Lung (tissue), 11 donors: ENCODE measurements at regions not wholly inside any gene's neighbourhood (a gene's known extent, or its start where the extent isn't known, plus 50 kb on each side); places are given as distances from the start of the nearest gene placed in this dataset.

Experiments
- ATAC-seq: fragments of 200-7000 bp; cut with Tn5 transposase; one replicate; pipeline ENCODE4 v1.9.1; 2020; ENCODE audit warnings: moderate number of reproducible peaks; ENCODE audit not compliant: insufficient read depth, low FRiP score
- DNase-seq, 3 donors: peaks; one replicate each; pipeline ENCODE4 v3.0.0-alpha.2; 2013 to 2017
- H3K27ac ChIP-seq, 2 donors: one replicate each; pipeline ENCODE4 v1.5.1; 2013; ENCODE audit warnings: mild to moderate bottlenecking in 2 of 2, moderate library complexity in 2 of 2, control low read depth in 1 of 2, inconsistent platforms in 1 of 2, low read depth in 1 of 2, low read length in 1 of 2
- H3K27me3 ChIP-seq, 3 donors: one replicate each; pipeline ENCODE4 v1.5.1; 2013; ENCODE audit warnings: low read length in 2 of 3; ENCODE audit not compliant: control insufficient read depth in 3 of 3, insufficient read depth in 3 of 3
- H3K36me3 ChIP-seq, 4 donors: one replicate each; pipeline ENCODE4 v1.5.1; 2013; ENCODE audit warnings: low read length in 4 of 4, mild to moderate bottlenecking in 1 of 4, moderate library complexity in 1 of 4; ENCODE audit not compliant: control insufficient read depth in 4 of 4, insufficient read depth in 4 of 4
- H3K4me1 ChIP-seq, 5 donors: one replicate each; pipeline ENCODE4 v1.5.1; 2013; ENCODE audit warnings: low read length in 5 of 5, mild to moderate bottlenecking in 2 of 5, moderate library complexity in 1 of 5; ENCODE audit not compliant: control insufficient read depth in 5 of 5, insufficient read depth in 5 of 5
- H3K4me3 ChIP-seq: one replicate; pipeline ENCODE4 v1.5.1; 2013; ENCODE audit warnings: mild to moderate bottlenecking, control low read depth, moderate library complexity
- H3K9ac ChIP-seq, 2 donors: one replicate each; pipeline ENCODE4 v1.5.1; 2013; ENCODE audit warnings: low read length in 2 of 2, control low read depth in 1 of 2; ENCODE audit not compliant: insufficient read depth in 1 of 2
- H3K9me3 ChIP-seq, 4 donors: one replicate each; pipeline ENCODE4 v1.5.1; 2013; ENCODE audit warnings: low read length in 3 of 4, mild to moderate bottlenecking in 1 of 4, moderate library complexity in 1 of 4; ENCODE audit not compliant: control insufficient read depth in 4 of 4, insufficient read depth in 3 of 4
- WGBS, 2 donors: extraction: QIAGEN DNeasy Blood & Tissue Kit; methylation state at CpG; one replicate each; pipeline ENCODE4 v1.1.7; 2013; 5-methylcytosine and 5-hydroxymethylcytosine counted together
- TF ChIP-seq, protein P1 (sequence below): IDR thresholded peaks from 2 replicates; pipeline ENCODE4 v1.5.1; 2012; ENCODE audit warnings: mild to moderate bottlenecking; ENCODE audit errors: control extremely low read depth, extremely low read depth
- donor health status: control.
- donor health status: control.
- donor health status: Bipolar disorder and iron deficiency.
- donor health status: healthy.
- donor health status: DM: yes; HTN: yes; CAD: no.

DNA sequence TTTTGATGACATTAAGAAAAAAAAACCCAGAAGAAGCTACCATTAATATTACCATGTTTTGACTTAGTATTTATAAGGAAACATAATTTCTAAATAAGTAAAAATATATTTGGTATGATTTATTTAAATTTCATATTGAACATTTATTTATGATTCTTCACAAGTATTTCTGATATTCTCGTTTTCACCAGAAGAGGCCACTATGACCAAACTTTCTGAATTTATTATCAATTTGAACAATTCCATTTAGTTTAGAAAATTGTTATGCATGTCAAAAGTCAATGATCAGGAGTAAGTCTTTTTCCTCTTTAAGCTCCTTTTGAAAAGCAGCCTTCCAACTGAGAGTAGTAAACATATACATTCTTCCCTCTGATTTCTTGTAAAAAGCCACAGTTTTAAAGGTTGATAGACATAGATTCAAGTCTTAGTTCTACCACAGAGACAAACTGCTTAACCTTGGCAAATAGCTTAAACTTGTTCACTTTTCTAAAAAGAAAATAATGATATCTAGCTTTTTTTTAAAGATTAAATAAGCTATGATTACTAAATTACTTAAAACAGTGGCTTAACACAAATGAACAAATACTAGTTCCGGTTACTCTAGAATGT is 329.9 kb downstream of the TRIB2 start:
- Histone ChIP-seq H3K27ac (no peak overlapping the region), H3K4me3 (no peak overlapping the region), H3K27me3 (no peaks in the 10 kb centered on the region), H3K36me3 (no peaks in the 10 kb centered on the region), H3K4me1 (no peaks in the 10 kb centered on the region), H3K9me3 (peaks cover 0 to 4% (median under 1%) of the 10 kb centered on the region in 4 donors), H3K9ac (no peak overlapping the region)
- DNase-seq (peak in 2 of 3 donors; percentile 48 to 51), ATAC-seq (no peak)
- TF ChIP-seq, protein P1, sequence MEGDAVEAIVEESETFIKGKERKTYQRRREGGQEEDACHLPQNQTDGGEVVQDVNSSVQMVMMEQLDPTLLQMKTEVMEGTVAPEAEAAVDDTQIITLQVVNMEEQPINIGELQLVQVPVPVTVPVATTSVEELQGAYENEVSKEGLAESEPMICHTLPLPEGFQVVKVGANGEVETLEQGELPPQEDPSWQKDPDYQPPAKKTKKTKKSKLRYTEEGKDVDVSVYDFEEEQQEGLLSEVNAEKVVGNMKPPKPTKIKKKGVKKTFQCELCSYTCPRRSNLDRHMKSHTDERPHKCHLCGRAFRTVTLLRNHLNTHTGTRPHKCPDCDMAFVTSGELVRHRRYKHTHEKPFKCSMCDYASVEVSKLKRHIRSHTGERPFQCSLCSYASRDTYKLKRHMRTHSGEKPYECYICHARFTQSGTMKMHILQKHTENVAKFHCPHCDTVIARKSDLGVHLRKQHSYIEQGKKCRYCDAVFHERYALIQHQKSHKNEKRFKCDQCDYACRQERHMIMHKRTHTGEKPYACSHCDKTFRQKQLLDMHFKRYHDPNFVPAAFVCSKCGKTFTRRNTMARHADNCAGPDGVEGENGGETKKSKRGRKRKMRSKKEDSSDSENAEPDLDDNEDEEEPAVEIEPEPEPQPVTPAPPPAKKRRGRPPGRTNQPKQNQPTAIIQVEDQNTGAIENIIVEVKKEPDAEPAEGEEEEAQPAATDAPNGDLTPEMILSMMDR: no peak
- 52 to 60% methylated on average over 2 of the region's 2 CpGs for WGBS, 2 donors

DNA sequence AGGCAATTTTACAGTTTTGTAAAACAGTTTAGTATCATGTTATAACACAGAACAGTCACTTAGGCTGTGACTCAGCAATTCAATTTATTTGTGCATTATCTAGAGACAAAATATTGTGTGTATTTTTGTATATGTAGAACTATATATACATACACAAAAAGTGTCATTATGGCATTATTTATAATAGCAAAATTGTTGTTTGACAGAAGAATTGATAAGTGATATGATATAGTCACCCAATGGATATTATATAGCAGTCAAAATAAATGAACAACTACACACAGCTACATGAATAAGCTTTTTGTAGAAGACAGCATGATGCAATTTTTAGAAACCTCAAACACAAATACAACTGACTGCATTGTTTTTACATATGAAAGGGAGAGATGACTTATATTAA is 334.0 kb downstream of the TRIB2 start:
- ATAC-seq (no peak), DNase-seq (no peak)
- no peaks in the 10 kb centered on the region for H3K4me1 ChIP-seq
- H3K27ac ChIP-seq: no peak overlapping the region
- no peak overlapping the region for H3K4me3 ChIP-seq
- H3K9ac ChIP-seq: no peak overlapping the region
- H3K27me3 ChIP-seq: no peaks in the 10 kb centered on the region
- no peaks in the 10 kb centered on the region for H3K9me3 ChIP-seq
- TF ChIP-seq, protein P1: no peak
- no peaks in the 10 kb centered on the region for H3K36me3 ChIP-seq

DNA sequence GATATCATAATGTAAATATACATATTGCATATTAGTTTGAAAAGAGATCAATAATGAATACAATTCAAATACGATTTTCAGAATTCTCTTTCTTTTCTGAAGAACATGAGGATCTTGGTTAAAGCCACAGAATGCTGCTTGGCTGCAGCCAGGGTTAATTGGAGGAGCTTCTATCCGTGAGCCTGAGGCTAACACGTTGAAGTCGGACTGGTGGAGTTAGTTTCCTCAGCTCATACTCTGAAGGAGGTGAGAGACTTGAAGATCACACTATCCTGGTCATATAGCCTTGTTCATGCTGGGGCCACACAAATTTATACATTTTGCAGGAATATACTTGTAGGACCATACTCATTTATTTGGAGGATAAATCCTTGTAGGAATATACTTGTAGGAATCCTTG is 335.8 kb downstream of the TRIB2 start:
- Histone ChIP-seq H3K27ac (no peak overlapping the region), H3K4me1 (peaks cover 0 to 9% (median 0%) of the 10 kb centered on the region in 5 donors), H3K36me3 (no peaks in the 10 kb centered on the region), H3K4me3 (no peak overlapping the region), H3K9me3 (no peaks in the 10 kb centered on the region), H3K27me3 (no peaks in the 10 kb centered on the region), H3K9ac (no peak overlapping the region)
- ATAC-seq (no peak), DNase-seq (no peak)
- WGBS, 2 donors: 54 to 71% methylated on average over 4 of the region's 4 CpGs
- TF ChIP-seq, protein P1: no peak
